ENCODE measurements at regions not wholly inside any gene's neighbourhood (a gene's known extent, or its start where the extent isn't known, plus 50 kb on each side); places are given as distances from the start of the nearest gene placed in this dataset.

- DNase-seq = no peak
Measured at GRCh38 chr4:138964716-138965426, 50.7 kb upstream of the NOCT start.

GRCh38 chr4:138963412-138963811, 52.2 kb upstream of the NOCT start:
- no peak for DNase-seq

GRCh38 chr4:138961664-138962063, 53.9 kb upstream of the NOCT start:
- DNase-seq = no peak

- DNase-seq = no peak
Measured at GRCh38 chr4:138961129-138961528, 54.5 kb upstream of the NOCT start.

- DNase-seq = no peak
Measured at GRCh38 chr4:138960175-138960710, 55.3 kb upstream of the NOCT start.

GRCh38 chr4:138959097-138959815, 56.3 kb upstream of the NOCT start:
- no peak for DNase-seq

GRCh38 chr4:138958519-138958918, 57.1 kb upstream of the NOCT start:
- DNase-seq = no peak

- DNase-seq = no peak
Measured at GRCh38 chr4:138957302-138957701, 58.3 kb upstream of the NOCT start.

GRCh38 chr4:138954428-138954827, 61.2 kb upstream of the NOCT start:
- no peak for DNase-seq

GRCh38 chr4:138953961-138954371, 61.6 kb upstream of the NOCT start:
- DNase-seq = no peak

- DNase-seq = no peak
Measured at GRCh38 chr4:138952411-138952810, 63.2 kb upstream of the NOCT start.

- no peak for DNase-seq
Measured at GRCh38 chr4:138951764-138952163, 63.8 kb upstream of the NOCT start.

- no peak for DNase-seq
Measured at GRCh38 chr4:138949866-138950265, 65.7 kb upstream of the NOCT start.

GRCh38 chr4:138948918-138949317, 66.7 kb upstream of the NOCT start:
- DNase-seq = no peak

- DNase-seq = no peak
Measured at GRCh38 chr4:138946306-138946705, 69.3 kb upstream of the NOCT start.

- DNase-seq = no peak
Measured at GRCh38 chr4:138945840-138946239, 69.7 kb upstream of the NOCT start.

- DNase-seq = no peak
Measured at GRCh38 chr4:138945401-138945800, 70.2 kb upstream of the NOCT start.

GRCh38 chr4:138943893-138944292, 71.7 kb upstream of the NOCT start:
- DNase-seq = no peak

- DNase-seq = no peak
Measured at GRCh38 chr4:138941037-138941436, 74.5 kb upstream of the NOCT start.

GRCh38 chr4:138939960-138940359, 75.6 kb upstream of the NOCT start:
- no peak for DNase-seq

GRCh38 chr4:138938366-138938690, 77.3 kb upstream of the NOCT start:
- no peak for DNase-seq

- DNase-seq = no peak
Measured at GRCh38 chr4:138935135-138935807, 80.3 kb upstream of the NOCT start.

- DNase-seq = no peak
Measured at GRCh38 chr4:138927072-138927471, 88.5 kb upstream of the NOCT start.

GRCh38 chr4:138925495-138925894, 90.1 kb upstream of the NOCT start:
- no peak for DNase-seq
